Hematopoietic multipotent progenitor cell treated with erythropoietin and hydrocortisone succinate and interleukin-3 and kit ligand, for 8 days (in vitro differentiated cells): ENCODE measurements at regions not wholly inside any gene's neighbourhood (a gene's known extent, or its start where the extent isn't known, plus 50 kb on each side); places are given as distances from the start of the nearest gene placed in this dataset.

ENCODE experiments used
- DNase-seq: peaks from one replicate; pipeline ENCODE4 v3.0.0-alpha.2; 2015

DNA sequence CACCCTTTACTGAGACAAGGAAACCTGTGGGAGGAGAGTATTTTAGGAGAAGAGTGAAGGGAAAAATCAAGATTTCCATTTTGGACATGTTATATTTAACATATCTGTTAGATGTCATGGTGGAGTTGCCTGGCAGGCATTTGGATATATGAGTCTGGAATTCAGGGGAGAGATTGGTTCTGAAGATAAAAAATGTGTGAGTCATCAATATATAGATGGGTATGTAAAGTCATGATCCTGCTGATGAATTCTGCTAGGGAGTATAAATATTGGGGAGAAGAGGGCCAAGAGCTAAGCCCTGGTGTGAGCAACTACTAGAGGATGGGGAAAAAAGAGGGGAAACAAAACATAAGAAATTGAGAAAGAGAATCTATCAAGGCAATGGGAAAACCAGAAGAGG is 151.3 kb upstream of the SOX9 start:
- DNase-seq: no peak

DNA sequence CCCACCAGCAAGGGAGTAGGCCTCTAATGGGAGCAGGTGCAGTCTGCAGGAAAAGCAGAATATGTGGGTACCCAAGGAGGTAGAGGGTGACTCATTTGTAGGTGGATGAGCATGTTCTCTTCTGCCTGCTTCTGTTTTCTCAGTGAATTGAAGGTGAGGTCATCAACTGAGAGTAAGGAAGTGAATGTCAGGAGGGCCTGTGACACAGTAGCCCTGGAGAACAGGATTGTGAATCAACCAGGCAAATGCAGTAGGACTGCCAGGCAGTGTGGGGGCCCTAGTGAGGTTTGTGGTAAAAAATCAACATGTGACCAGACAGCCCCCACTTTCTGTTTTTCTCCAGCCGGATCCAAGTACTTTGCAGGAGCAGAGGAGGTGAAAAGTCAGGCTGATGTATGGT is 150.5 kb upstream of the SOX9 start:
- no peak for DNase-seq

DNA sequence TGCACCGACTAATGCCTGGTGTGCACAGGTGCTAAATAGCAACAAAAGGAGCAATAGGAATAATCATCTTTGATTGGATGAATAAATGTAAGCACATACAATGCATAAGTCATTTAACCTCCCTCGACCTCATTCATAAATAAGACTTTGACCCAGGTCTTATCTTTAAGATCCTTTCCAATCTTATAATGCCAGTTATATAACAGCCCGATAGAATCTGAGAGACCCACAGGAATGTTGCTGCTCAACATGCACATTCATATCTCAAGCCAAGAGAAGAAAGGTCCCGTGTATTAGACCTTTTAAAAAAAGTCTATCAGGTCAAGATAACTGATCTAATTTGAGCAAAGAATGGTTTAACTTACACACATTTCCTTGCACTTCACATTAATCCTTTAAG is 146.8 kb upstream of the SOX9 start:
- DNase-seq: no peak

DNA sequence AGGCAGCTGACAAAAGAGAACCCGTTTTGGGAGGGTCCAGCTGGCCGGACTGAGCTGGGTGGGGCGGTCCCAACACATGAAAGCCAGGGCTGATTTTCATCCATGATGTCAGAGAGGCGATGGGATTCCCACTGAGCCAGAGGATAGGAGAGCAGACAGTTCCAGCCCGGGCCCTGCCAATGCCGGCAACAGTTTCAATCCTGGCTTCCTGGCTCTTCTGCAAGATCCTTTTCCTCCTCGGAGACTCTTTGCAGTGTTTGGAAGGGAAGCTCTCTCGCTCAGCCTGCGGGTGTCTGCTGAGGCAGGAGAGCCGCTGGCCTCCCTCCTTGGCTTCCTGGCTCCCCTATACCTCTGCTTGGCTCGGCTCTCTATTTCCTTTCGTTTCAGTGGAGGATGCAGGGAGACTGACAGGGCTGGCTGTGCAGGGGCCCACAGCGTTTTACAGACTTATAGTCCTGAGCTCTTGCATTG is 145.5 kb upstream of the SOX9 start:
- no peak for DNase-seq

DNA sequence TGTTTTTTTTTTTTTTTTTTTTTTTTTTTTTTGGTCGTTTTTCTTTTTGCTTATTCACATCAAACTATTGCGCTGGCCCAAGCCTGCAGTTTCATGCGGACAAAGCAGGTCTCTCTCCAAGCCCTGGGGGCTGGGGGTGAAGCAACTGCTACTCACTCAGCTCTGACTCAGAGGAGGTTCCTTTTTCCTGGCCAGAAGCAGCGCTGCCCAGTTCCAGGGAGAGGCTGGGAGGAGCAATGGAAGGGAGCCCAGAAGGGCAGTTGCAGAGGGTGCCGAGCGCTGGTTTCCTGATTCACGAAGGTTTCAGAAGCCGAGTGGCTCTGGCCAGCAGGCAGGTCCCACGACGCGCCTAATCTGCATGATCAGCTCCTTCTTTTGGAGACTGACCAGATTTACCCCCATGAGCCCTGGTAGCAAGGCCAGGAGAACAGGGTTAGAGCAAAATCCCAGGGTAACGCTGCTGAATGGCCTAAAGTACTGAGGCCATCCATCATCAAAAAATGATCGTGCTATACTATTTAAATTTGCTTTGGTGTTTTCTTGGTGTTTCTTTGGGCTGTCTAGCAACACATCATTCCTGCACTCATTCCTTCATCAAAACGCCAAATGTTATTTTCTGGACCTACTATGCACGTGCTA is 144.7 kb upstream of the SOX9 start:
- no peak for DNase-seq

DNA sequence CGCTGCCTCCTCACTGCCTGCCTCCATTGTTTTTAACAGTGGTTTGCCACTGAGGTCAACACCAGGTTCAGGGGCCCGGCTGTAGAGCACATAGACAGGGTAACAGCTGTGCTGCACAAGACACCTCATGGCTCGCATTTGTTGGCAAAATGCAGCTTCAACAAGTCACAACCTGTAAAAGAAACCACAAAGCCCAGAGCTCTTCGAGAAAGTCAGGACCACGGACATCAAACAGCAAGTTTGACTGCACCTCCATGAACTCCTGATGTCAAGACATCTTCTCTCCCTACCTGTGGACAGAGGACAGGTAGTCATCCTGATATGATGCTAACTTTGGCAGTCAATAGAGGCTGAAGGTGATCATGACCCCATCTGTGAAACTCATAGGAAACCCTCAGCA is 142.4 kb upstream of the SOX9 start:
- no peak for DNase-seq

DNA sequence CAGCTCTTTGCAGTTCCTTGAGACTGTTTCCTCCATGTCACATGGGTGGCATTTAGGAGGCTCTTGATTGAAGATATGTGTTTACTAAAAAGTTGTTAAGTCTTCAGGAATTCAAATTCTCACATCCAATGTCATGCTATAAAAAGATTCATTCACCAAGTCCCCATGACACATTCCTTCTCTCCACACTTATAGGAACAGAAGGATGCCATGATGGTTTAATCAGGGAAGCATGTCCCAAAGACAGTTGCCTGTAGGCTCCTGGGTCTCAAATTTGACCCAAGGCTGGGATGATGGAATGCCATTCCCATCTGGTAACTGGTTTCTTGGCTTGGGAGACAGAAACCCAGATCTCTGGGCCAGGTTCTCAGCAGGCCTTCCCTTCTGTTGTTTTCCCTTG is 140.6 kb upstream of the SOX9 start:
- DNase-seq: no peak

DNA sequence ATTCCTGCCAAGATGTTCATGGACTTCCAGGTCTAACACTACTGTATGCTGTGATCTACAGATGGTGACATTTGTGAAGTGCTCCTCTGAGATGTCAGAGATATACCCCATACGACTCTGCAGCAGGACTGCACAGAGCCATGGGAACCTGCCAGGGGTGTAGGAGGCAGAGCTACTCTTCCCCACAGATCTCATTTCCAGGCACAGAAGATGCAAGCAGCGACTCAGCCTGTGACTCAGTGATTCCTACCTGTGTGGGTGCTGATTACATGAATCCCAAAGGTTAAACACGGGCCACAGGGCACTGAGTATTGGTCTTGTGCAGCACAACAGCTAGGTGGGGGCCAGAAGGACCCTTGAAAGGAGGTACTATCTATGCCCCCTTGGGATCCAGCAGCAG is 137.0 kb upstream of the SOX9 start:
- DNase-seq: no peak

DNA sequence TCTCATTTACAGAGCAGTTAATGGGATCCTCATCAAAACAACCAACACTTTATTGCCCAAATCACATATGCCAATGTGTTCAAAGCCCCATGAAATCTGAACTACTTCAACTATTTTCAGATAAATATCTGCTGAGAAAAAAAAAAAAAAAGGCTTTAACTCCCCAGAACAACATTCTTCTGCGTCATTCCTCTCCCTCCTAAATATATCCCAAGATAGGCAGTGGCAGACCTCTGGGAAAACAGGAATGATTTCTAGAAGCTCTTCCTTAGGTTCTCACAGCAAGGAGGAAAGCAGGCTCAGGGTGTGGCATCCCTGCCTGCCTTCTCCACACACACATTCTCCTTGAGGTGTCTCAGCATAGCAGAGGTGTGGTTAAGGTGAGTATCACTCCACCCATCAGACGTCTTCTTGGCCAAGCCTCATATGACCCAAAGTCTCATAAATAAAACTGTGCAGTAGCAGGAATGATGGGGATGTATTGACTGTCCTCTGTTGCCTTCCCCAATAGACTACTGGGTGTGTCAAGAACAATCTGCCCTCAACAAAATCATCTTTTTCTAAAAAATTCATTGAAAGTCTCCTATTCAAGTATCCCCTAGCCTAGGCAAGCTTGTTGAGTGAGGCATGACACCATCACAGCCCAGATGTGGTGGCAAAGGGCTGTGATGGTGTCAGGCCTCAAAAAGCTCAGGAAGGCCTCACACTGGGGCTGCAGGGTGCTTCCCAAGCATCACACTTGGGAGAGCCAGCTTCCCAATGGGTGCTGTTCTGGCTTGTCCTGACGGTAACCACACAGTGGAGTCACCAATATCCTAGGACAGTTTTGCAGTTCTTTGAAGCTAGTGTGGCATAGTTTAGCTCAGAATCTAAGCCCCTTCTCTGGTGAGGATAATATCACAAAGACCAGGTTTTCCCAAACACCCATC is 135.4 kb upstream of the SOX9 start:
- no peak for DNase-seq

DNA sequence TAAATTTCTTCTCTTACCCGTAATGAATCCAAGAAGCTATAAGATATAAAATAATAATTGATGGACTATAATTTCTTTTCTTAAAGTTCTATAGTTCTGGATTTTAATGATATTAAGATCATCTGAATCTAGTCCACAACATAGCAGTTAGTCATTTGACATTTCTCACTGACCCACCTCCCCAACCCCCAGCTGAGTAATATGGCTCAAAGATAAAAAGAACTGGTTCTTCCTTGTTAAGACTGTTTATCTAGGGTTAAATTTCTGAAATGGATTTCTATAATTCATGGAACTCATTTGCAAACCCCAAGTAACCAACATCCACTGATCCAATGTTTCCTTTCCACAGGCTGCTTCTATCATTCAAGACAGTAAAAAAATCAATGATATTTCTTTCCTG is 133.9 kb upstream of the SOX9 start:
- DNase-seq: no peak

DNA sequence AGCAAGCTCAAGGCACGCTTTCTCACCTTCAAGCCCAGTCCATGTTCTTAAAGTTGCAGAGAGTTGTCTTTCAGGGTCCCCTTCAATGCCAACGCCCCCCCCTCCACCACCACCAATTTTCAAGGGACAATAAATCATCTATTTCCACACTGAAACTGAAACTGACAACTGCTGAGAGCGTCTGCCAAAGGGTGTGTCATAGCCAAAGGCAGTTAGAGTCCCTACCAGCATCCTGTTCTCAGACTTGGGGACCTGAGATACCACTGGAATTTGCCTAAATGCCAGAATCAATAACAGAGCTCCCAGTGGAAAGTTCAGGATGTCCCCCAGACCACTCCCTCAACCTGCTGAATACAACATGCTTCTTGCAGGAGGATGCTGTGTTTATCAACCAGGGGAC is 133.2 kb upstream of the SOX9 start:
- DNase-seq: no peak

DNA sequence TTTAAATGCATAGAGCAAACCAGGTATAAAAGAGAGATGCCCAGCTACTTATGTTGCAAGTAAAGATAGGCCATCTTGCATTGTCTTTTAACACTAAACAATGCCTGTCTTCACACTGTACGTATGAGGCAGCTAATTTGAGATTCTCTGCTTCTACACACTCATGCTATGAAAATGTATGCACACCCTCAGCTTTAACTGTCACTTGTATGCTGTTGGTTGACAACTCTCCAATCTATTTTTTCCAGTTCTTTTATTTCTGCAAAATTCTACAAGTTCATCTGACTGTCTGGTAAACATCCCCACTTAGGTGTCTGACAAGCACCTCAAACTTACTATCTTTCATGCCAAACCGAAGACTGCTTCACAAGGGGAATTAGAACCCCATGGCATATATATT is 131.7 kb upstream of the SOX9 start:
- DNase-seq: no peak

DNA sequence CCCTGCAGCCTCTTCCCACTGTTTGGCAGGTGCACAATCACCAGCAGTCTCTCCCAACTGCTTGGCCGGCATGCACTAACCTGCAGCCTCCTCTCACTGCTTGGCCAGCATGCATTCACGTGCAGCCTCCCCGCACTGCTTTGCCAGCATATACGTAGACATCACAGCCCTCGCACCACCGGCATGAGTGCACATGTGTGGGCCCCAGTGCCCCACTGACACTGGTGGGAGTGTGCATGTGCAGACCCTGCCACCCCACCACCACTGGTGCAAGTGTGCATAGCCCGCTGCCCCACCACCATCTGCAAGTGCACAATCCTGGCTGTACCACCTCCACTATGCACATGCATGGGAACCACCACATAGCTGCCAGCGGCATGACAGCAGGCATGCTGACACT is 127.5 kb upstream of the SOX9 start:
- no peak for DNase-seq

DNA sequence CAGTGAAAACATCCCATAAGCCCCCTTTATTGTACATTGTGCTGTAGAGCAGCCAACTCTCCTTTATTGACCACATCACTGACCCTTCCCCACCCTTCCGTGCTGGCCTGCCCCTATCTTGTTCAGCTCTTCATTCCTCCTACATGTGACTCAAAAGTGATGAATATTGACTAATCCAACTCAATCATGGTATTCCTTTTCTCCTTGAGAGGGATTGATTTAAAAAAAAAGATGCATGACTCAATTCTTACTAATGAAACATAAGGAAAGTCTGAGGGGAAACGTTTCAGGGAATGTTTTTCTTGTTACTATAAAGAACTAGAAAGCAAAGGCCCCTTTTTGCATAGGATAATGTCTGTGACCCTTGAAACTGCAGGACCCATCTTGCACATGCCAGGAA is 125.2 kb upstream of the SOX9 start:
- DNase-seq: no peak

DNA sequence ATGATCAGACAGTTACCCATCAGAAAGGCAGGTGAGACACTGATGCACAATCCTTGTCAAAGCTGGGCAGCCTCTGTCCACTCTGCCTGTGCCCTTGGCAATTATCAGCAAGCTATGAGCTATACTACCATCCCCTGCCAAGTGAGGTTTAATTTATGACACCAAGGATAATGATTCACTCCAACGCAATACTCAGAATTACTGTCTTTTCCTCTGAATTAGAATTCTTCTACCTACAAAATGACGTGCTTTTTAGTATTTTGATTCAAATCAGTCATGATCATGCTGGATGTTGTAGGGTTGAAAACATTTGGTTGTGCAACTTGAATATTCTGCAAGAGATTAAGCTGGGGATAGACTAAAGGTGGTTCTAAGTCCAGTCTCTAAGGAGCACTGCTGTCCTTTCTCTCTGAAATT is 116.8 kb upstream of the SOX9 start:
- no peak for DNase-seq

DNA sequence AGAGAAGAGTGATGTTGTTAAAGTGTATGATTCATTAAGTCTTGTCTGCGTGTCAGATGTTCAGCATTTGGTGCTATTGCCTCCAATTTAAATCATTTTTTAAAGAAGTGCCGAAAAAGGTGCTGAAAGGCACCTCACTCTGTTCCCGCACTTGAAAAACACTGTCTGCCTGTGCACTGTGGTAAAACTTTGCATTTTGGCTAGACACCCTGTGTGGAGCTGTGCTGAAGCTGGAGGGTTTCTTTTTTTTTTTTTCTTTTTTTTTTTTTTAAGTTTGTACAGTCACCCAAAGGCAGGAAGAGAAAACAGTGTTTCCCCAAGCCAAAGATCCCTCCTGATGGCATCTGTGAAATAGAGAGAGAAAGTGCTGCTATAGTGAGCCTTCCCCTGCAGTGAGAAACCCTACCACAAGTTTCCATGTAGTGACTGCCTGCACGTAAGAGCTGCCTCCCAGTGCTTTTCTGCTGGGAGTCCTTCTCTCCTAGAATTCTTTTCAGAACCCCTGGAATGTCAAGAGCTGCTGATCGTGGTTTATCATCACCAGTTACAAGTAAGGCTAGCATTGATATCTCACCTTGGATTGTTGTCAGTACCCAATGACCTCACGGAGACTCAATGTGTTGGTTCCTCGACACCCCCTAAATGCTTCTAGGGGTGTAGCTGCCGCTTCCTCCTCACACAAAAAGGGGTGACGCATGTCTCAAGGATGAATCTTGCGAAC is 116.0 kb upstream of the SOX9 start:
- DNase-seq: no peak

DNA sequence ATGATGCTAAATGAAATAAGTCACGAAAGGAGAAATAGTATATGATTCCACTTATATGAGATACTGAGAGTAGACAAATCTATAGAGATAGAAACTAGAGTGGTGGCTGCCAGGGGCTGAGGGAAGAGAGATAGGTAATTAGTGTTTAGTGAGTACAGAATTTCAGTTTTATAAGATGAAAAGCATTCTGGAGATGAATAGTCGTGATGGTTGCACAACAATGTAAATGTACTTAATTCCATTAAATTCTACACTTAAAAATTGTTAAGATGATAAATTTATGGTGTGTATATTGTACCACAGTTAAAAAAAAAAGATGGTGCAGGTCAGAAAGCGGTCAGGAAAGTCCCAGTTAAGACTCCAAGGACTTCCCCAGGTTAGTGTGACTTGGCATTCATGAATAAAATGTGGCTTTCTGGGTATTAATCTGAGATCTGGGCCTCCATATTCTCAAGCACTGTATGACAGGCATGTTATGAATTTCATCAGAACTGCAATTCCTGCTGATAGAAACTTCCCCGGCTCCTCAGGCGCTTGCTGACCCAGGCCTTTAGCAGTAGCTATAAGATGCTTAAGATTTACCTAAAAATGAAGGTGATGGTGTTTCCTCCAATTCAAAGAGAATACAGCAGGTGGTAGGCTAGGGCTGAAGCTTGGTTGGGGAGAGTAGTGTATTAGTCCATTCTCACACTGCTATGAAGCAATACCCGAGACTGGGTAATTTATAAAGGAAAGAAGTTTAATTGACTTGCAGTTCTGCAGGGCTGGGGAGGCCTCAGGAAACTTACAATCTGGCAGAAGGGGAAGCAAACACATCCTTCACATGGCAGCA is 115.3 kb upstream of the SOX9 start:
- DNase-seq: no peak

DNA sequence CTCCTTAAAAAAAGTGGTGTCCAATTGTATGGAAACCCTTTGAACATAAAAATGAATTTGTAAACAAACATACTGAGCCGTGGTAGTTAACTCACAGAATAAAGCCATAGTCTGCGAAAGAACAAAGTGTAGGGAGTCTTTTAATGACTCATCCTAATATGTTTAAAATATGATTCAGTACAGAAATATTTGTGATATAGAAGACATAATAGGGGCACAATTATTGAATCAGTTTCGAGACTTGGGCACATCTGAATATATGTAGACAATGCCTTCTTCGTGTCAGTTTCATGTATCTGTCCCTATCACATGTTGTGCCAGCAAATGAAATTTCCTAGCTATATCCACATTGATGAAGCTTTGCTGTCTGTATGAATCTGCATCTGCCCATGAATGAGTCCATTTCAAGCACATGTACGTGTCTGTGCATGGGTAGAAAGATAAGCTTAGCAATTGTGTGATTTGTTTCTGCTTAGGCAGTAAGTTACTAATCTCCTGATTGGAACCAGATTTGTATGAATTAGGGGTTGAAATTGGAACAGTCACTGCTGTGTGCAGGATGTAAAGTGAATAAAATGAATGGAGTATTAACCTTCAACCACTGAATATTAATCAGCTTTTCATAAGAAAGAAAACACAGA is 112.5 kb upstream of the SOX9 start:
- no peak for DNase-seq

DNA sequence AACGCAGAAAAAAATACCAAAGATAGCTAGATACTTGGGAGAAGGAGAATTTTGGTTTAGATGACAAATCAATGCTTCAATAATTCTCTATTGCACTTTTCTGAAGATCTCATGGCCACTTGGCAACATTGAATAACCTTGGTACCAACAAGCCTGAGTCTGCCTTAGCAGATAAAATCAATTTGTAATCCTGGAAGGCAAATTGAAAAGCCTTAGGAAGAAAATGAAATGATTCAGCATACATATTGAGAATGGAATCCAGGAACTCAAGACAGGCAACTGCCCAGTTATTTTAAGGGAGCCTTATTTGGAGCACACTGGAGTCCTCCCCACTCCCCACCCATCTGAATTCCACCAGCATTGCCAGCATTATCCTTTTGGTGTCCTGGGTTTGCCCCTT is 109.3 kb upstream of the SOX9 start:
- no peak for DNase-seq

DNA sequence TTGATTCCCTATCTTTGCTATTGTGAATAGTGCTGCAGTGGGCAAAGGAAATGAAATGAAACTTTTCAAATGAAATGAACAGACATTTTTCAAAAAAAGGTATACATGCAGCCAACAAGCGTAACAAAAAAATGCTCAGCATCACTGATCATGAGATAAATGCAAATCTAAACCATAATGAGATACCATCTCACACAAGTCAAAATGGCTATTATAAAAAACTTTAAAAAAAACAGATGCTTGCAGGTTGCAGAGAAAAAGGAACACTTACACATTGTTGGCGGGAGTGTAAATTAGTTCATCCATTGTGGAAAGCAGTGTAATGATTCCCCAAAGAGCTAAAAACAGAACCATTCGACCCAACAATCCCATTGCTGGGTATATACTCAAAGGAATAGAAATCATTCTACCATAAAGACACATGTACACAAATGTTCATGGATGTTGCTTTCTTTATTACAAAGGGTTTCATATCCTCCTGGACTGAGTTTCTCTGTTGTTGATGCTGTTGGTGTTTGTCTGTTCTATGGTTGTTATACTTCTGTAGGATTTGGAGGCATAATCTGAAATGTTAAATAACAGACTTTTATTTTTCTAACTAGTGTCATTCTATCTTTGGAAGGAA is 99.3 kb upstream of the SOX9 start:
- no peak for DNase-seq

DNA sequence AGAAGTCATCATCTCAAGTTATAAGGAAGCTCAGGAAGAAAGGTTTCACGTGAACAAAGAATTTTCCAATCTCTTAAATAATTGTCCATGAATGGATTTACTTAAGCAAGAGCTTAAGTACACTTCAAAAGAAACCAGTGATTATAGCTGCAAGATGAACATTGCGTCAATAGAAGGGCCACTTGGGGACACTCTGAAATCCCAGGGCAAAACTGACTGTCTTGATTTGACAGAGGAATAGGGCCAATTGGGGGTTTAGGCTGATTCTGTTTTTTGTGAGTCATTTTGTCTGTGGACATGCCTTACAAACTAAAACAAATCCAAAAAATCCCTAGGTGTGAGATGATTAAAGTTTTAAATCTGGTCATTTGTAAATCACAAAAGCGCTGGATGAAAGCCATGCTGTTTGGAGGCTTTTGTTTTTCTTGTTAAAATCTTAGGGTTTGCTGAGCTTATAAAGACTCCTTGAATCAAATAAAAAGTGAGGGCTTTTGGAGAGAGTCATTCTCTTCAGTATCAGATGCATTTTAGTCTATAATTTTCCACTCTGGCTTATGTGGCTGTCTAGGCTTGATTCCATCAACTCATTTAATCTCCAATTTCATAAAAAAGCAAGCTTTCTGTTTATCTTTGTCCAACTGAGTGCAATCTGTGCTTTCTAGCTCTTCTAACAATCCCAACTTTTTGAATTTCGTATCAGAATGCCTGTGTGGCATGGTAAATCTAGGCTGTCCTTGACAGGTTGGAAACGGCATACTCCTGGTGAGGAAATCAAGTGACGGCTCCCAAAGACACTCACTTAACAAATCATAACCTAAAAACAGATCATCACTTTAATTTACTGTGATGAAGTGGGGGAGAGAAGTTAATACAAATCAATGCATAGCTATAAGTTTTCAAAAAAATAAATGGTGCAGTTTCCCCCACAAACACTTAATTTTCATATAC is 98.2 kb upstream of the SOX9 start:
- DNase-seq: no peak
